ENCODE measurements at regions not wholly inside any gene's neighbourhood (a gene's known extent, or its start where the extent isn't known, plus 50 kb on each side); places are given as distances from the start of the nearest gene placed in this dataset.

DNA sequence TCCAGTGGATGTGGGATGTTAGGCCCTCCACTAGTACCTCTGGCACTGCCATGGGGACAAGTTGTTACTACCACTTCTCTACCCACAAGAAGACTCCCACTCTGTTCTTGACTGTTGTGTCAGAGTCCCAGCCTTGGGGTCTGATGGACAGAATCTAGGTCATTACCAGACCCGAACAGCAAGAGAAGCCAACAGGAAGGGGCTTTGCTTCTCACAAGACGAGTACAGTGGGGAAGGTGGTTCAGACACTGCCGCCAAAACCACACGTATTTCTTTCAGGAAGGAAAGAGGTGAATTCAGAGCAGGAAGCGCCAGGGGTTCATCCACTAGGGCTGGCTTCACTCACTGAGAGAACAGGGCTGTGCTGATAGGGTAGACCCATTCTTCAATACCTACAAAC is 161.3 kb upstream of the KIT start:
- Histone ChIP-seq H3K9ac (ENCODE audit: extremely low read depth, low read length, poor library complexity, severe bottlenecking) (no peak overlapping the region), H3K9me3 (ENCODE audit: control insufficient read depth, low read length) (peaks cover 7% of the 10 kb centered on the region), H3K36me3 (ENCODE audit: control insufficient read depth, insufficient read depth, low read length) (no peaks in the 10 kb centered on the region), H3K27me3 (ENCODE audit: control insufficient read depth, insufficient read depth, low read length, poor library complexity, severe bottlenecking) (no peaks in the 10 kb centered on the region), H3K27ac (ENCODE audit: low read depth, low read length) (no peak overlapping the region), H3K4me3 (ENCODE audit: low read length) (no peak overlapping the region), H3K4me1 (ENCODE audit: control insufficient read depth, insufficient read depth, low read length) (peaks cover 10% of the 10 kb centered on the region)
- H3K4me1 Mint-ChIP-seq: peaks cover 32% of the 10 kb centered on the region
- no peak overlapping the region for H3K27ac Mint-ChIP-seq
- DNase-seq: no peak
- 96 to 100% methylated on average over 3 to 5 of the region's 5 CpGs for WGBS, 2 experiments (ENCODE audit: insufficient coverage in 1 of 2, insufficient read length in 1 of 2)
- no peaks in the 10 kb centered on the region for H3K27me3 Mint-ChIP-seq (ENCODE audit: insufficient read depth)
- TF ChIP-seq, protein P1, sequence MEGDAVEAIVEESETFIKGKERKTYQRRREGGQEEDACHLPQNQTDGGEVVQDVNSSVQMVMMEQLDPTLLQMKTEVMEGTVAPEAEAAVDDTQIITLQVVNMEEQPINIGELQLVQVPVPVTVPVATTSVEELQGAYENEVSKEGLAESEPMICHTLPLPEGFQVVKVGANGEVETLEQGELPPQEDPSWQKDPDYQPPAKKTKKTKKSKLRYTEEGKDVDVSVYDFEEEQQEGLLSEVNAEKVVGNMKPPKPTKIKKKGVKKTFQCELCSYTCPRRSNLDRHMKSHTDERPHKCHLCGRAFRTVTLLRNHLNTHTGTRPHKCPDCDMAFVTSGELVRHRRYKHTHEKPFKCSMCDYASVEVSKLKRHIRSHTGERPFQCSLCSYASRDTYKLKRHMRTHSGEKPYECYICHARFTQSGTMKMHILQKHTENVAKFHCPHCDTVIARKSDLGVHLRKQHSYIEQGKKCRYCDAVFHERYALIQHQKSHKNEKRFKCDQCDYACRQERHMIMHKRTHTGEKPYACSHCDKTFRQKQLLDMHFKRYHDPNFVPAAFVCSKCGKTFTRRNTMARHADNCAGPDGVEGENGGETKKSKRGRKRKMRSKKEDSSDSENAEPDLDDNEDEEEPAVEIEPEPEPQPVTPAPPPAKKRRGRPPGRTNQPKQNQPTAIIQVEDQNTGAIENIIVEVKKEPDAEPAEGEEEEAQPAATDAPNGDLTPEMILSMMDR (conservative IDR thresholded peaks at IDR 0.05): no peak
- no peaks in the 10 kb centered on the region for H3K36me3 Mint-ChIP-seq (ENCODE audit: low read depth)
- no peak overlapping the region for H3K4me3 Mint-ChIP-seq
- peaks cover 3% of the 10 kb centered on the region for H3K9me3 Mint-ChIP-seq

DNA sequence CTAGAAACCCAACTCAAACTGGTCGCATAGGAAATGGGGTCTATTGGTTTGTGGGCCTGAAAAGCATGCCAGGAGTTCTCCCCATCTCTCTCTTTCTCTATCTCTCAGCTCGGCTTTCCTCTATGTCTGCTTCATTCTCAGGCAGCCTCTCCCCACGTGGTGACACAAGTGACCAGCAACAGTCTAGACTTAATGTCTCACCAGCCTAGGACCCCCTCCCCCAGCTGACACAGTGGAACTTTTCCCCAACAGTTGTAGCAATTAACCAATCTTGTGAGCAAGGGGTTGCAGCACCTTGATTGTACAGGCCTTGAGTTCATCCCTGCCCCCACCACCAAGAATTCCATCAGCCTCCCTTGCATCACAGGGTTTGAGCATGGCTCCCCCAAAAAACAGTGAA is 159.8 kb upstream of the KIT start:
- TF ChIP-seq, protein P1 (conservative IDR thresholded peaks at IDR 0.05): no peak
- Histone ChIP-seq H3K27me3 (ENCODE audit: control insufficient read depth, insufficient read depth, low read length, poor library complexity, severe bottlenecking) (no peaks in the 10 kb centered on the region), H3K4me1 (ENCODE audit: control insufficient read depth, insufficient read depth, low read length) (peaks cover 10% of the 10 kb centered on the region), H3K27ac (ENCODE audit: low read depth, low read length) (no peak overlapping the region), H3K9me3 (ENCODE audit: control insufficient read depth, low read length) (peaks cover 7% of the 10 kb centered on the region), H3K9ac (ENCODE audit: extremely low read depth, low read length, poor library complexity, severe bottlenecking) (no peak overlapping the region), H3K4me3 (ENCODE audit: low read length) (no peak overlapping the region), H3K36me3 (ENCODE audit: control insufficient read depth, insufficient read depth, low read length) (no peaks in the 10 kb centered on the region)
- 64 to 72% methylated on average over 3 of the region's 3 CpGs for WGBS, 2 experiments (ENCODE audit: insufficient coverage in 1 of 2, insufficient read length in 1 of 2)
- H3K4me3 Mint-ChIP-seq: no peak overlapping the region
- peaks cover 28% of the 10 kb centered on the region for H3K4me1 Mint-ChIP-seq
- no peaks in the 10 kb centered on the region for H3K36me3 Mint-ChIP-seq (ENCODE audit: low read depth)
- no peaks in the 10 kb centered on the region for H3K27me3 Mint-ChIP-seq (ENCODE audit: insufficient read depth)
- peaks cover 3% of the 10 kb centered on the region for H3K9me3 Mint-ChIP-seq
- no peak overlapping the region for H3K27ac Mint-ChIP-seq
- DNase-seq: no peak

DNA sequence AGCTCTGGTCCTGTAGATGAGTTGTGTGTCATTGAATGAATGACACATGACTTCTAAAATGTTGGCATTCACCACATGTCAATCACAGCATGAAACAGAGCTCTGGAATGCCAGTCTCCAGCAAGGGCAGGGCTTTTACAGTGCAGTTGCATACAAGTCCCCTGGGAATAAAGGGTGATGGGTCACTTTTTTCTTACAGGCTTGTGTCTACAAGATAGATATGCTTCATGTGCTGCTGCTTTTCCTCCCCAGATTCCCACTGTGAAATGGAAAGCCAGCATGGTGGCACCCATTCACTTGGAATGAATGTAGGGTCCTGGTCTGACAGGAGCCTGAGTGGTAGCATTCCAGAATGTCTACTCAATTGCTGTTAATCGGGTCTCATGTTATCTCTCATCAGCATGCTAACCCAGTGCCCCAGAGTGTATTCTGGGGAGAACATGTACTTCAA is 159.1 kb upstream of the KIT start:
- H3K4me1 Mint-ChIP-seq: peaks cover 28% of the 10 kb centered on the region
- peaks cover 10% of the 10 kb centered on the region for H3K4me1 ChIP-seq (ENCODE audit: control insufficient read depth, insufficient read depth, low read length)
- peak overlapping the region; percentile 84 for H3K27ac ChIP-seq (ENCODE audit: low read depth, low read length)
- WGBS, 2 experiments (ENCODE audit: insufficient coverage in 1 of 2, insufficient read length in 1 of 2): 50 to 76% methylated on average over 1 of the region's 1 CpG
- H3K4me3 Mint-ChIP-seq: peak overlapping the region; percentile 24
- H3K27me3 ChIP-seq (ENCODE audit: control insufficient read depth, insufficient read depth, low read length, poor library complexity, severe bottlenecking): no peaks in the 10 kb centered on the region
- H3K9me3 Mint-ChIP-seq: peaks cover 3% of the 10 kb centered on the region
- no peak overlapping the region for H3K9ac ChIP-seq (ENCODE audit: extremely low read depth, low read length, poor library complexity, severe bottlenecking)
- no peaks in the 10 kb centered on the region for H3K27me3 Mint-ChIP-seq (ENCODE audit: insufficient read depth)
- TF ChIP-seq, protein P1 (conservative IDR thresholded peaks at IDR 0.05): no peak
- DNase-seq: no peak
- peak overlapping the region; percentile 71 for H3K27ac Mint-ChIP-seq
- H3K4me3 ChIP-seq (ENCODE audit: low read length): no peak overlapping the region
- no peaks in the 10 kb centered on the region for H3K36me3 Mint-ChIP-seq (ENCODE audit: low read depth)
- no peaks in the 10 kb centered on the region for H3K36me3 ChIP-seq (ENCODE audit: control insufficient read depth, insufficient read depth, low read length)
- H3K9me3 ChIP-seq (ENCODE audit: control insufficient read depth, low read length): peaks cover 7% of the 10 kb centered on the region

Measured in endodermal cell (in vitro differentiated cells).